ENCODE measurements at regions not wholly inside any gene's neighbourhood (a gene's known extent, or its start where the extent isn't known, plus 50 kb on each side); places are given as distances from the start of the nearest gene placed in this dataset.

DNA sequence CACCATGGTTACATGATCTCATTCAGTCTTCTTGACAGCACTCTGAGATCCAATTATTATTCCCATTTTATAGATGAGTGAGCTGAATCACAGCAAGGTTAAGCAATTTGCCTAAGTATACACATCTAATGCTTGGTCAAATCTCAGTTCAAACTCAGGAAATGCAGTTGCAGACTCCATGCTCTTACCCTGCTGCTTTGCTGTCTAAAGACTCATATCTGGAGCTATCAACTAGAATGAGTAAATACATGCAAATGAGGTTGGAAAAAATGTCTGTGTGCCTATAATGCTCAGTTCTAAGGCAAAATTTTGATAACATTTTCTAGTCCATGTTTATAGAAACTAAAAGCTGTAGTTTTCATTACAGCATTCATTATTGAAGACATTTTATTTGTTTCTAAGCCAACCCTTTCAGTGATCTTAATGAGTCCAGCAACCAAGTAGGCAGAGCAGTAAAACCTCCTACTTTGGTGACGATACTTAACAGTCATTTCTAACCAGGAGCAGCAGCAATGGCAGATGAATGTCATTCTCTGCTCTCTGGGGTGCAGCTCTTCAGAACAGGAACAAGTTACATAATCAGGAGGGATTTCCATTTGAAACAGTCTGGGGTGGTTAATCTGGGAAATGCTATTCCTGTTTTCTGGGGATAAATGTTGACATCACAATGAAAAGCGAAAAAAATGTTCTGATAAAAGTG, 396.8 kb upstream of the UBE2E3 start:
- Histone ChIP-seq H3K27me3 (ENCODE audit: insufficient read depth, low read depth, severe bottlenecking) (no peaks in the 10 kb centered on the region), H3K36me3 (no peaks in the 10 kb centered on the region), H3K4me3 (ENCODE audit: low read depth, low read length) (no peak overlapping the region), H3K9me3 (ENCODE audit: severe bottlenecking) (peaks cover 2% of the 10 kb centered on the region), H3K27ac (no peak overlapping the region)
- no peak for TF ChIP-seq CTCF (IDR thresholded peaks at IDR 0.05; ENCODE audit: low read depth, low read length)
- no peak for DNase-seq

DNA sequence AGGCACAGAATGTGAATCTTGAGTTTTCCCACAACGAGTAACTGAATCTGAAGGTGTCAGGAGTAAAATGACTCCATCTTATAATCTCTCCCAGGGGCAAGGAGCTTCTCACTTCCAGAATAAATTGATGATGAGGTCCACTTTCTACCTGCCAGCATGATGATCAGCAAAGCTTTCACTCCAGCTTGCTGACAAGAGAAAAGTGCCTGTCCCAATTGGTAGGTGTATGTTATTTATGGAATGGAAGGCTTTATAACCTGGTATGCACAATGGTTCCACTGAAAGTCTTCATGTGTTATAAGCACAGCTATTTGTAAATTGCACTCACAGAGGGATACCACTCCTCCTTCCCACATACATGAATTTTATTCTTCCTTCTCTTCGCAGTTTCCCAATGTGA, 401.0 kb upstream of the UBE2E3 start:
- no peak overlapping the region for H3K4me3 ChIP-seq (ENCODE audit: low read depth, low read length)
- no peaks in the 10 kb centered on the region for H3K9me3 ChIP-seq (ENCODE audit: severe bottlenecking)
- TF ChIP-seq CTCF (IDR thresholded peaks at IDR 0.05; ENCODE audit: low read depth, low read length), result no peak

GRCh38 chr2:180578441-180578840, 402.0 kb upstream of the UBE2E3 start:
- H3K27me3 ChIP-seq (ENCODE audit: insufficient read depth, low read depth, severe bottlenecking), result no peaks in the 10 kb centered on the region
- no peak for TF ChIP-seq CTCF (IDR thresholded peaks at IDR 0.05; ENCODE audit: low read depth, low read length)
- no peaks in the 10 kb centered on the region for H3K36me3 ChIP-seq
- H3K4me3 ChIP-seq (ENCODE audit: low read depth, low read length), result no peak overlapping the region
- H3K9me3 ChIP-seq (ENCODE audit: severe bottlenecking), result no peaks in the 10 kb centered on the region
- H3K27ac ChIP-seq, result no peak overlapping the region
- DNase-seq, result no peak

More for the DNA sequence above, 401.0 kb upstream of the UBE2E3 start:
- Histone ChIP-seq H3K27me3 (ENCODE audit: insufficient read depth, low read depth, severe bottlenecking) (no peaks in the 10 kb centered on the region), H3K27ac (no peak overlapping the region), H3K36me3 (no peaks in the 10 kb centered on the region)
- DNase-seq, result no peak

- H3K9me3 ChIP-seq (ENCODE audit: severe bottlenecking), result no peaks in the 10 kb centered on the region
- TF ChIP-seq CTCF (IDR thresholded peaks at IDR 0.05; ENCODE audit: low read depth, low read length), result no peak
- no peaks in the 10 kb centered on the region for H3K27me3 ChIP-seq (ENCODE audit: insufficient read depth, low read depth, severe bottlenecking)
- no peak overlapping the region for H3K4me3 ChIP-seq (ENCODE audit: low read depth, low read length)
- no peak for DNase-seq
- no peak overlapping the region for H3K27ac ChIP-seq
- H3K36me3 ChIP-seq, result no peaks in the 10 kb centered on the region
Observed at GRCh38 chr2:180577567-180577966, 402.8 kb upstream of the UBE2E3 start.

GRCh38 chr2:180573951-180574350, 406.5 kb upstream of the UBE2E3 start:
- TF ChIP-seq CTCF (IDR thresholded peaks at IDR 0.05; ENCODE audit: low read depth, low read length), result no peak
- DNase-seq, result no peak
- no peak overlapping the region for H3K27ac ChIP-seq

GRCh38 chr2:180572346-180572745, 408.1 kb upstream of the UBE2E3 start:
- H3K36me3 ChIP-seq, result no peaks in the 10 kb centered on the region
- H3K9me3 ChIP-seq (ENCODE audit: severe bottlenecking), result no peaks in the 10 kb centered on the region
- no peak overlapping the region for H3K4me3 ChIP-seq (ENCODE audit: low read depth, low read length)
- no peak for DNase-seq
- no peak overlapping the region for H3K27ac ChIP-seq
- no peak for TF ChIP-seq CTCF (IDR thresholded peaks at IDR 0.05; ENCODE audit: low read depth, low read length)
- no peaks in the 10 kb centered on the region for H3K27me3 ChIP-seq (ENCODE audit: insufficient read depth, low read depth, severe bottlenecking)

More at GRCh38 chr2:180573951-180574350, 406.5 kb upstream of the UBE2E3 start:
- Histone ChIP-seq H3K36me3 (no peaks in the 10 kb centered on the region), H3K4me3 (ENCODE audit: low read depth, low read length) (no peak overlapping the region), H3K27me3 (ENCODE audit: insufficient read depth, low read depth, severe bottlenecking) (no peaks in the 10 kb centered on the region), H3K9me3 (ENCODE audit: severe bottlenecking) (no peaks in the 10 kb centered on the region)

Data from WERI-Rb-1 (cell line).